HG03097 (cell line): ENCODE measurements at regions not wholly inside any gene's neighbourhood (a gene's known extent, or its start where the extent isn't known, plus 50 kb on each side); places are given as distances from the start of the nearest gene placed in this dataset.

ENCODE experiments used
- ATAC-seq: cut with Tn5 transposase; IDR thresholded peaks from one replicate; pipeline ENCODE4 v1.9.1; 2021; ENCODE audit not compliant: unreplicated experiment, low FRiP score

DNA sequence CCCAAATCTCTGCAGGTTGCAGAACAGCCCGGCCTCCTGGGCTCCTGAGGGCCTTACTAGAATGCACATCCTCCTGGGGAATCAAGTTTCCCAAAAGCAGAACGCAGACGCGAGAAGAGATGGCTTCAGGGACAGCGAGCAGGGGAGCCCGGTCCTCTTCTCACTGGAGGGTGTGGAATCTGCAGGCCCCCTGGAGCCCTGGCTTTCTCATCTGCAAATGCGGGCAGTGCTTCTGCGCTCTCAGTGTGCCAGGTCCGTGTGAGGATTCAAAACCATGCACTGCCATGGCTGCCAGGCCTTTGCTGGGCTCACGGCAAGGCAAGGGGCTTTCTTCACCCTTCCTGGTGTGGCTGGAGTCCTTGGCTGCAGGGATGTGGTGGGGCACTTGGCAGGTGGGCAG, 330.9 kb upstream of the MKI67 start:
- no peak for ATAC-seq

DNA sequence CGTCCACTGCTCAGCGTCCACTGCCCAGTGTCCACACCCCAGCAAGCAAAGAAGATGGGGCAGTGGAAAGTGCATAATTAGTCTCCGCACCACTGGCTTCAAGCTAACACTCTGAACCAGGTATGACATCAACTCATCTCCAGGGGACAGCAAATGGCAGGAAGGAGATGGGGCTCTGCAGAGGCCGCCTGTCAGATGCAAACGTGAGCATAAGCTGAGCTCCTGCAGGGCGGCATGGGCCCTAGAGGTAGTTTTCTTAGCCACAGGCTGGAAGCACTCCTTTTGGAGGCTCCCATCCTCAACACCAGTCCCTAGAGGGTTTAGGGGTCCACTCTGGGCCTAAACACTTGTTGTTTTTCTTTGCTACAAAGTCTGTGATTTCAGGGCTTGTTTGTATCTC, 335.8 kb upstream of the MKI67 start:
- no peak for ATAC-seq

DNA sequence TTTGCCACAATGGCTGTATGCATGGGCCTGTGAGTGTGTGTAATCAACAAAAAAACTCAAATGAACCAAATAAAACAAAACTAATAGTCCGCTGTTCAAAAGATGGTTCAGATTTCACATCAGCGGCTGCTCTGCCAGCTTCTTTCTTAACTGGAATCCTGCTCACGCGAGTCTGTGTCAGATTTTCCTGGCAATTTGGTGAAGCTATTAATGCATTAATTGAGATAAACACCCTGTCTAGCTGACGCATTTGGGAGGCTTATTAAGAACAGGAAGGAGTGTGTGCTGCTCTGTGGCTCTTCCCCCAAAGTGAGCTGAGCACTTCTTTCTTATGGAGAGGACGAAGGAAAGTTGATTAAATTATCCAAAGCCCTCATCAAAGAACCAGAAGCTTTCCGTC, 336.6 kb upstream of the MKI67 start:
- no peak for ATAC-seq

DNA sequence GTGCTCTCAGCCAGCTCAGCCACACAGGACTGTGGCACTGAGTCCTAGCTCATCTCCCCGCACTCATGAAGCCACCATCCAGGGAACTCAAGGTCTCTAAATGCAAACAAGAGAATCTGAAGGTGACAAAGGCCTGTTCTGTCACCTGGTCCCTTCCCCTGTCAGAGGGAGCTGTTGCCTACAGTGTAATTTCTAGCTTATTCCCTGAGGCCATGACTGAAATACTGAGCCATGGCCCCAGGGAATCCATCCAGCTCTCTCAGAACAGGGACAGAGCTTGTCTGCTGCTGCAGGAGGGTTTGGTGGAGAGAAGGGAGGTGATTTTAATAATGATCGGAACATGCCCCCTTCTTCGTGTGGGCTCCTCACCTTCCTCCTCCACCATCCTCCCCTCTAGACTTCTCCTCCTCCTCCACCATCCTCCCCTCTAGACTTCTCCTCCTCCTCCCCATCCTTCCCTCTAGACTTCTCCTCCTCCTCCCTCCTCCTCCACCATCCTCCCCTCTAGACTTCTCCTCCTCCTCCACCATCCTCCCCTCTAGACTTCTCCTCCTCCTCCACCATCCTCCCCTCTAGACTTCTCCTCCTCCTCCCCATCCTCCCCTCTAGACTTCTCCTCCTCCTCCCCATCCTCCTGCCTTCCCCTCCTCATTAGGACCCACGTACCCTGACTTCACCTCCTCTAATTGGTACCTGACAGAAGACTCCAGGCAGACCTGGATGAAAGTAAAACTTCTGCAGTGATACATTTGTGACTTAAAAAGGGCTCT, 338.0 kb upstream of the MKI67 start:
- no peak for ATAC-seq

DNA sequence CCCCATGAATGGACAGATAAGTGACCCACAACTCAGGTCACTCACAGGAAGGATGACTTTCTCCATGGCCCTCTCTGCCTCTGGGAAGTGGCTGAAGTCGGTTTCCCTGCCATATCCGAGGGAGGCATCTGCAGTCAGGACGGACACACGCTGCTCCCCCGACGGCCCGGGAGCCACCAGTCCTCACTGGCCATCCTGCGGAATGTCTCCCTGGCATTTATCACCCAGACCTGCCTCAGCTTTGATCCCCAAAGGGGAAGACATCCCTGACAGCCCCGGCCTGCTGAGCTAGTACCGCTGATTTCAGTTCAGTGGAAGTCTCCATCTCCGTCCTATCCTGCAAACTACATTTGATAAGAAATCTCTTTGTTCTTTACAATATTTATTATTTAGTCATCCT, 339.5 kb upstream of the MKI67 start:
- ATAC-seq, result no peak

DNA sequence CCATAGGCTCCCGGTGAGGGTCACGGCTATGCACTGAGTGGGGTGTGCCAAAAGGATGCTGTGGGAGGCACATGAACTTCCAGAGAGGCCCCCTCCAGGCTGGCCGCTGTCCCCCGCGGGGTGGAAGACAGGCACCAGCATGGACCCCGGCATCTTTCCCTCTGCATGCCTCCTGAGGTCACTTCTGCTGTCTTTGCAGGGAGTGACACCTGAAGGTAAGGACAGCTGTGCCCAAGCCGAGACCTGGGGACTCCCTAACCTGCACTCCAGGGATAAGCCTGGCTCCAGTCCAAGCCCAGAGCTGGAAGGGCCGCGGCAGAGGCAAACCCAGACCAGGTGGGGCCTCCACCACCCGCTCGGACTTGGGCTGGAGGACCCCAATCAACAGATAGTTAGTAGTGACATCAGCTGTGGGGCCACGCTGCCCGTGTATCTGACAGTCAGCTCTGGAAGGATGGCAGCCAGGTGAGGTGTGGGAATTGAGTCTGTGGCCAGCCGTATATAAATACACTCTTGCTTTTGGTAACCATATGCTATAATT, 340.7 kb upstream of the MKI67 start:
- no peak for ATAC-seq

DNA sequence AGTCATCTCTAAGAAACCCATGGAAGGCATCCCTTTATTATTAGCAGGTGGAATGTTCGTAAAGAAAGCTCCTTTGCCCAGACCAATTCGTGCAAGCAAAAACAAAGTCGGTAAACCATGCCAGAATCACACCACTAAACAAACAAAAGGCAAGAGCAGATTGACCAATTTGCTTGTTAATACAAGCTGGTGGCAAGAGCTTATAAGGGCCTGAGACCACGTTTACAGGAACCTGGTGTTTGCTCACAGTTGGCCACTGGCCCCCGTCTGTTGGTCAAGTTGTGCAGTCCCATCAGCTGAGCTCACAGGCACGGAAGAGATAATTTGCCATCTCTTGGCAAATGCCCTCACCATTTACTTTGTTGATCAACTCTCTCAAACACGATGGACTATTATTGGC, 342.2 kb upstream of the MKI67 start:
- ATAC-seq, result no peak

DNA sequence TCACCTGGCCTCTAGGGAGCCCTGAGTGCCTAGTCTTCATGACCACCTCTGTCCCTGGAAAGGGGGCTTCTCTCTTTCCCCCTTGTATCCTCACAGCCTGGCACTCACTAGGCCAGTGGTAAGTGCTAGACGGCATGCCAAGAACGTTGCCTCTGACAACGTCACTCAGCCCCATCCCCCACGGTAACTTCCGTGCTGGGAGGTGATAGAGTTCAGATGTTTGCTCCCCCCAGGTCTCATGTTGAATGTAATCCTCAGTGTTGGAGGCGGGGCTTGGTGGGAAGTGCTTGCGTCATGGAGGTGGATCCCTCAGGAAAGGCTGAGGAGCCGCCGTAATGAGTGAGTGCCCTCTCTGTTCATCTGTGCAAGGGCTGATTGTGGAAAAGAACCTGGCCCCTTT, 343.3 kb upstream of the MKI67 start:
- ATAC-seq, result no peak

DNA sequence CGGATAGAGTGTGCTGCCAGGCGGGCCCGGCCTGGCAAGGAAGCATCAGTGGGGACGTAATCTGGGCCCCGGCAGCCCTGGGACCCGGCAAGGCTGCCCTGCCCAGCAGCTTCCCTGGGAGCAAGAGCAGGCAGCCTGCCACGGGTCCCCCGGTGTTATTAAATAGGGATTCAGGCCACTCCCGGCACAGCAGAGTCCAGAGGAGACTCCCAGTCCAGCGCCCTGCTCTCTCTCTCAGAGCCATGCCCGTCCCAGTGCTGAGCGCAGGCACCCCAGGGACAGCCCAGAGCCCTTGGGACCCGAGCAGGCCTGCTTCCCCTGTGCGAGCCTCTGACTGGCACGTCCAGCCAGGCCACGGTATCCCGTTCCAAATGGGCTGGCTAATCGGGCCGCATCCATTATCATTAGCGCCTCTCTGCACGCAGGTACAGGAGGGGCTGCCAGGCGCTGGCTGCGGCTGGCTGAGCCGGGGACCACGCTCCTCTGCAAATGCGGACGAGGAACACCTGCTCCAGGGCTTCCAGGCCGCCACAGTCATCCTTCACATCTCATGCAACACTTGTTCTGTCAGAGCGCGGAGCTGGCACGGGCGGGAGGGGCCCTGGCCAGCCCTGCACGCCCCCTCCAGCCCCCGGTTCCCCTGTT, 344.2 kb upstream of the MKI67 start:
- ATAC-seq, result no peak

DNA sequence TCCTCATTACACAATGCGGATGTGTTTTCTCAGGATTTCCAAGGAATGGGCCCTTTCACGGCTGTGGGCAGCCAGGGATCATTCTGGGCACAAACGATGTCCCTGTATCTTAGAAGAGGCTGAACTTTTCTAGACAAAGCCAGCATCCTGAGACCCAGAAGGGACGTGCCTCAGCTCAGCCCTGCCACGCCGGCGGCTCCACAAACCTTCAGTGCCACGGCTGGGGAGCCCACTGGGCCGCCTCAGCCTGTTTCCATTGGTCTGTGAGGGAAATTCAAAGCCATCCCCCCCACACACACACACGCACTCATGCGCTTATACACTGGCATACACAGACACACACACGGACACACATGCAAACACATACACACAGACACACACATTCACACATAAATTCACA, 344.9 kb upstream of the MKI67 start:
- ATAC-seq, result no peak

DNA sequence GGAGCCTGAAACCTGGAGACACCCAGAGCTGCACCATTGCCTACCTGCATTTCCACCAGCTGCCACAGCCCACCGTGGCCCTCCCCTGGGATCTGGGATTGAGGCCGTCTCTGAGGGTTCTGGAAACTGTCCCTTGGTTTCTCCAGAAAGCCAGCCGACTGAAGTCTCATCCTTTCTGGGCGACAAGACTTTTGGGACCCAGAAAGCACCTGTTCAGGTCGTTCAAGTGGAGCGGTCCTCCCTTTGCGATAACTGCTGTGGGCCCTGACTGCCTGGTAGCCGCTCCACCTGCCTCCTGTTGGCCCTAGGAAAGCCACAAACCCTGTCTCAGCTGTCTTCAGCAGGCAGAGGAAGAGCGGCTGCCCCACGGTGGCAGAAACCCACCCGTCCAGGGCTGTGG, 346.0 kb upstream of the MKI67 start:
- ATAC-seq, result no peak

DNA sequence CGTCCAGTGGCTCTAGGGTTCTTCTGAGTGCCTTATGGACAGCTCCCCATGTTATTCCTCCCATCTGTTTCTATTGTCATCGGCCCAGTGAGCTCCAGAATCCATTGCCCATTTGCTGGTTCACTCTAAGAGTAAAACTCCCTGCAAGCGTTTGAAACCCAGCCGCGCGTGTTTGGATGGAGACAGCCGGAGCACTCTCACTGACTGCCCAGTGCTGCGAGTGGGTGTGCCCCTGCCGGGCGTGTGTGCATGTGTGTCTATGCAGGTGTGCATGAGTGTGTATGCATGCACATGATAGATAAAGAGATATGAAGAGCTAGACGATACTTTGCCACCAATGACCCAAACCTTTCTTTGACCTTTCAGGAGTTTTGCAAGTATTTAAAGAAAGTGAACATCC, 347.2 kb upstream of the MKI67 start:
- ATAC-seq, result no peak

DNA sequence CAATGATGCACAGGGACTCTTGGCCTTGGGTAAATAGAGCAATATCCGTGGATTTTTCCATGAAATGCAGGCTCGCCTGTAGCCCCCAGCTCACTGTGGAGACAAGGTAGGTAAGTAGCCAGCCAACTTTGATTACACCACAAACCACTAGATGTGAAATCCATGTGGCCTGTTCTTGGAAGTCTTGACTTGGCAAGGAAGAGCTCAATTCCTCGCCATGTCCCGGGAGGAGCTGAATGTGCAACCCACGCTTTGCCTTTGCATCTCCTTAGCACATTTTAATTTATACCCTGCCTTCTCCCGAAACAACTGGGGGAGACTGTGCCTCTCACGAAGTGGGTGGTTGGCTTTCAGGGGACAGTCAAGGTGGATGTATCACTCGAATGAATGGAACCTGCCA, 347.7 kb upstream of the MKI67 start:
- ATAC-seq, result no peak

DNA sequence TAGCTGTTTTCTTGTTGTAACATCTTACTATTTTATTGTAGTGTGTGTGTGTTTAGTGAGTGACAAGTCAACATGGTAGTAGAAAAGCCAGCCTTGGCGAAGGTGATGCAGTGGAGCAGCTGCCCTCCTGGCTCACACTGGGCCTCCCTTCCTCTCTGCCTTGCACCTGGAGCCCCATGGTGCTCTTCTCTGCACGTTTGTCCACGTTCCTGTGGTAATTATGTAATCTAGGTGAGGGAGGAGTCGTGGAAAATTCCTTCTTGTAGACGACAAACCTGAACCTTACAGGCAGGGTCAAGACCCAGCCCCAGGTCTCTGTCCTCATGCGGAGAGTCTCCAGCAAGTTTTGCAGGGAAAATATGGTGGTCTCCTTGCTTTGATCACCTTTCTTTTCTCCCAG, 348.3 kb upstream of the MKI67 start:
- no peak for ATAC-seq

DNA sequence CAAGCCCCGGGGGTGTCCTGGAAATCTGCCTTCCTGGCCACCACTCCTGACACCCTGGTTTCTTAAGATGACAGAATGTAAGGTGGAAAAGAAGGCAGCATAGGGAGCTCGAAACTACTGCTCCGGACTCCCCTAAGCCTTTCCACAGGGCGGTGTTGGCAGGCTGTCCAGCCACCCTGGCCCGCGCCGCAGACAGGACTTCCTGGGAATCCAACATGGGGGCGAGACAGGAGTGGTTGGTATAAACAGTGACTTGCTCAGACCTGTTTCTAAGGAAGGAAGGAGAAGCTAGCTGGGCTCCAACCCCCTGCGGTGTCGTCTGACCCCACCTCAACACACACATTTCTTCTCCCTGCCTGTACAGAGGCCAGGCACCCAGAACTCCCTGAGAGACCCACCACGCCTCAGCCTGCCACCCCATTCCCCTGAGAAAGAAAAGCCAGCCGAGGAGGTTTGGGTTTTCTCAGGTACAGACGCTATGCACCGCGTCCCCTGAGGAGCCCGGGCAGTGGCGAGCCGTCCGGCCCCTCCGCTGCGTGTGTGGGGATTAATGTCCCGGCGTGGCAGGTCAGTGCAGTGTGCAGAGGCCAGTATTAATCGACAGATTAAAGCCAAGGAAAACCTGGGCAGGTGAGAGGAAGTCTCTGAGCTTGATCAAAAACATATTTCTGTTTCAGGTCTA, 349.6 kb upstream of the MKI67 start:
- ATAC-seq, result no peak

DNA sequence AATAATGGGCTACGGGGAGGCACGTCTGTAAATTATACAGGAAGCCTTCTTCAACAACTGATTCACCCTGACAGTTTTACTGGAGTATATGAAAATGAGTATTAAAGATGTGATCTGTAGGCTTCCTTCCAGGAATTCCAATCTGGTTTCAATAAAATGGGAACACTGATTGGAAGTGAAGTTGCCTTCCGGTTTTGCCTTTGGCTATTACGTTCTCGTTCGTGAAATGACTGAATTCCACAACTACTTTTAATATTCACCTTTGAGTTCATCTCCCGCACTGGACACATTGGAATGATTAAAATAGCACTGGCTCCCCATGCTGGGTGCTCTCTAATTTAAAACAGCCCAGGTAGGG, 350.1 kb upstream of the MKI67 start:
- ATAC-seq, result no peak

DNA sequence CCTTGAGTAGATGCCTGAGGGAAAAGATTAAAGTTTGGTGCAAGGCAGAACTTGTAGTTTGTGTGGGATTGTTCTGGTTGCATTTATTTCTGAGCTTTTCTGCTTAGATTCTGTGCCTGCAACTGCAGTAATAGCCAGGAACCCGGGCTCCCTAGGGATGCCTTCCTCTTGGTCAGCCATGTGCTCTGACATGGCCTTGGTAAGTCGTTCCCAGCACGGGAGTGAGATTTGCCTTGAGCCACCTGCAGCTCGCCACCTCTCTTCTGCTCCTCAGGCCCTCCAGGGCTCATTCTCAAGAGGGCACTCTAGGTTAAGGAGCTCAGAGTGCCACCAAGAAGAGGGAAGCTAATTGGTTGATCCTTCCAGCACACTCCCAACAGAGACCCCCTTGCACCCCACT, 350.6 kb upstream of the MKI67 start:
- no peak for ATAC-seq

DNA sequence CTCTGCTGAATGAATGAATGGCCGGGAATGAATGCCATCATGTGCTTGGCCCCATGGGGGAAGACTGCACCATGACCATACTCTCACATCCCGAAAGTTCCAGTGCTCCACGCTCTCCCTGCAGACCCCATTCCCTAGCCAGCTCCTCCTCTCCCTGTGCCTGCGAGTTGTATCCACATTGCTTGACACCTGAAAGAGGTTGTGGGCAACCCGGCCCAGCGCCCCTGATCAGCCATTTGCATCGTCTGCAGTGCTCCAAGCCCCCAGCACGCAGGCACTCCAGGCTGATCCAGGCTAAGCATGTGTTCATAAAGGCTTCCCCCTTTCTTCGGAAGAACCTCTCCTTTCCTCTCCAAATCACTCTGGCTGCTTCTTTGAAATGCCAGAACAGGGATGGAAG, 354.4 kb upstream of the MKI67 start:
- ATAC-seq, result no peak

DNA sequence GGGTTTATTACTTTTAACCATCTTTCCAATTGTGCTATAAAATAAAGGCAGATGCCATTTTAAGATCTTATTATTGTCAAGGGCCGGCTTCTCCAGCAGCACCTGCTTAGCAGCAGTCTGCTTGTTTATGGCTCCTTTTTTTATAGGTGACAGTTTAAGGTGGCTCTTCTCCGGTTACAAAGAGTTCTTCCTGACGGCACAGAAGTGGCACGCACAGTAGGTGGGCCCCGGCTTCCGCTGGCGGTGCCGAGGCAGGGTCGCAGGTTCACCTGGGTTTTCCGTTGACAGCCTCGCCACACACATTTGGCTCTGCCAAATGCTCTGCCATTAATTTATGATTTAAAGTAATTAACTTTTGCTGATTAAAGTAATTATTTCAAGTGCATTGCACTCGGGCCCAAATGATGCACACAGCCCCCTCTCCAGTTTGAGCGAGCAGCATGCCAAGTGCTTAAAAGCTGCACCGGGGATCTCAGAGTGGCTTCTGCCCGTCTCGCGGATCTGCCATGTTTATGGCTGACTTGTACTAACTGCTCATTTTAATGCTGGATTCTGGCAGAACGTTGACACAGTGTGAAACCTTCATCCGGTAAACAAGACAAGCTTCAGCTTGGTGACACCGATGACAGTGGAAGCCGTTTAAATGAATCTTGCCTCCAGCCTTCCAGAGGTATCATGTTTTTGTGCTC, 355.1 kb upstream of the MKI67 start:
- ATAC-seq, result no peak

DNA sequence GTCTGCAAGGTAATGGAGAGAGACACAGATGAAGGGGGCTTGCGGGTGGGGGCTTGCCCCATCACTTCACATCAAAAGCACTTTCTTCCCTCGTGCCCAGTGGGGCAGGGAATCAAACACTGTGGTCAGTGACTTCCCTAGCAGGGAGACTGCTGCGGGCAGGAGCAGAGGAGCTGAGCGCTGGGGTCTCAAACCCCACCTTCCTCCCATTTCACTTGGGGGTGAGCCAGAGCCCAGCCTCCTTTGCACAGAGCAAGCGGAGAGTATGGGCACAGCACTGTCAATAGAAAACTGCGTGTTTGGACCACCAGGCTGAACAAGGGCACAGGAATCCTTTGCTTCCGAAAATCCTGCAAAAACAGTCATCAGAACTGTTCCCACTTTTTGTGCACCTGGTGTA, 355.8 kb upstream of the MKI67 start:
- no peak for ATAC-seq

DNA sequence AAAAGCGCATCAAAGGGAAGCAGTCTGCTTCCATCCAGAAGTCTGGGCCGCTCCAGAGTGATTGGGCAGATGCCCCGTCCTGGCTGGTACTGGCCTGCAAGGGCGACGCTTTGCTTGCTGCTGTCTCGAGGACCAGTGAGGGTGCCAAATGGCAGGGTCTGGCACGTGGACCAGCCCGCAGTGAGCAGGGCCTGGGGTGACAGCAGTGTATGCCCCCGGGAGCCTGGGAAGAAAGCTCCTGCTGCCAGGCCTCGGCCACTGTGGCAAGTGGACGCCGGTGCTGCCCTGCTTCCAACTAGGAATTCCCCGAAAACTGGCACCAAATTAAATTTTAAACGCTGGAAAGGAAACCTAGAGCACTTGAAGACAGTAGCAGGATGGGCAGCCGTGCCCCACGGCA, 357.0 kb upstream of the MKI67 start:
- ATAC-seq, result no peak
